Daoy (cell line): ENCODE measurements at regions not wholly inside any gene's neighbourhood (a gene's known extent, or its start where the extent isn't known, plus 50 kb on each side); places are given as distances from the start of the nearest gene placed in this dataset.
"Not testable (repeated sequence)": the region's sequence is repeated elsewhere in the genome, so short reads cannot be mapped to it uniquely, and the experiment has no call there.

ENCODE experiments used
- DNase-seq: peaks from one replicate; pipeline ENCODE4 v3.0.0-alpha.2; 2015; ENCODE audit warnings: low read depth

GRCh38 chr14:89493877-89494634 is 77.0 kb upstream of the FOXN3 start:
- DNase-seq, result no peak

GRCh38 chr14:89493406-89493805 is 76.4 kb upstream of the FOXN3 start:
- no peak for DNase-seq

DNA sequence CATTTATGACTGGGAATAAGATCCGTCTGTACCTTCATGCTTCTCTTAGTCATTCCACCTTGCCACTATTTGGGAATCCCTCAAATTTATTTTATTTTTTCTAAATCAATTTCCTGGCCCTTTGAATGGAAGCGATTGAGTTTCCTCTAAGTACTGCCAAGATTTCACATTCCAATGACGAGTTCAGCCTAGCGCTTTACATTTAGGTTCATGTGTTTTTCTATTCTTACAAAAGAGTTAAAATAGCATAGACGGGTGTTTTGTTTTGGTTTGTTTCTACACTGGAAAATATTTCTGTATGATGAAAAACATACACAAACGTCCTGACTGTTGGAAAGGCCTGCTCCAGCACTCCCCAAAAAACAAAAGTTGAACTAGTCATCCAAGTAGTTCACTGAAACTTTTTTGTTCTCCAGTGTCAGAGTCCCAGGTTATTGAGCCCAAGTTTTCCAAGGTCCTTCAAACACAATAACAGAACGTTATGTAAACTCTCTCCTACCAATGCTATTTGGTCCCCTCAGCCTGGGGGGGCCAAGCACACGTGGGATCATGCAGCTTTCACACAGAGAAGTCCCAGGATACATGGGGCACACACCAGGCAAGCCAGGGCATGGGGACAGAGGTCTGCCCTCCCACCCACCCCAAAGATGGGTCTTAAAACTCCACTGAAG is 74.8 kb upstream of the FOXN3 start:
- no peak for DNase-seq

- no peak for DNase-seq
These were observed 73.4 kb upstream of the FOXN3 start for GRCh38 chr14:89490466-89490865.

DNA sequence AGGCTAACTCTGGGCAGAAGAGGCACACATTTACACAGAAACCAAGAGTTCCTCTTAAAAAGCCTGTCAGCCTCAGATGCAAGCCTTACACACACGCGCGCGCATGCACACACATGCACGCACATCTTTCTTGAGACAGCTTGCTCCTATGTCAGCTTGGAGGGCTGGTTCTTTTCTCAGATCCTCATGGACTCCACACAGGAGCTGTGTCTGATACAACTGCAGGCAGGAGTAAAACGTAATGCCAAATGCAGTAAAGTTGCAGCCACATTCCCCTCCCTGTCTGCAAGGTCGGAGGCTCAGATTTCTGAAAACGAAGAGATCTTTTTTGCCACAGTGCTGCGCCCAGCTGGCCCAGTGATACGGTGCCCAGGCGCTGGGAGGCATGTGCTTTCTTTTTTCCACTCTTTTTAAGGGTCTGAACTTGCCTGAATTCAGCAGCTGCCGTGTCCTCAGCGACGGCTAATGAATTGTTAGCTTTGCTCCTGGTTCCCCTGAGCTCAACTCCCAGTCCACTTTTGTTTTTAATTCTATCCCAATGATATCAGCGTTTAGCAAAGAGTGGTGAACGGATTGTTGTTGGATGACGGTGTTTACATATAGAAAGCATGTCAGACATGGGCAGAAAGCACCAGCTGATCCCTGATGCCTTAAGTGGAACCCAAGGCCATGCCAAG is 72.9 kb upstream of the FOXN3 start:
- no peak for DNase-seq

- no peak for DNase-seq
These were observed 69.9 kb upstream of the FOXN3 start for GRCh38 chr14:89486961-89487360.

GRCh38 chr14:89486505-89486904 is 69.5 kb upstream of the FOXN3 start:
- no peak for DNase-seq

- no peak for DNase-seq
These were observed 68.2 kb upstream of the FOXN3 start for GRCh38 chr14:89485264-89485663.

DNA sequence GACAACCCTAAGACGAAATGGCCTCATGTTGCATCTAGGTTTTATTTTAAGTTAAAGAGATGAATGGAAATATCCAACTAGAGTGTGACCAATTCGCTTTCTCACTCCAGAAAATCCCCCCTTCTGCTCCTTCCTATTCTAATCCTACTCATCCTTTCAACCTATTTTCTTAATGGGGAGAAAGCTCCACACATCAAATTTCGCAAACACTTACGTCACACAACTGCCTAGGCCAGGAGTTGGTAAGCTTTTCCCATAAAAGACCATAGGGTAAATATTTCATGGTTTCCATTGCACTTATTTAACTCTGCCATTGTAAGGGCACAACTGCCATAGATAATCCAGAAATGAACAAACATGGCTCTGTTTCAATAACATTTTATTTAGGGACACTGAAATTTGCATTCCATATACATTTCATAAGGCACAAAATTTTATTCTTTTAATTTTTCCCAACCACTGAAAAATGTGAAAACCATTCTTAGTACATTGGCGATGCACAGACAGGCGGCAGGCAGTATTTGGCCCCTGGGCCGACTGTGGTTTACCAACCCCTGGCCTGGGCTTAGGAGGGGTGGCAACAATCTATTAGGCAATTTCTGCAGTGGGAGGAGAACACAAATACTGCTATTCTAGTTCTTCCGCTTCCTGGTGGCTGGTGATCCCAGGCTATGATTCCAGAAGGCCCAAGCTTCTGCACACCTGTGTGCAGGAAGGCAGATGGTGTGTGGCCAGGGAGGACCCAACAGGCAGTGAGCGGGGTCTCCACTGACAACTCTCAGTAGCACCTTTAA is 67.2 kb upstream of the FOXN3 start:
- no peak for DNase-seq

GRCh38 chr14:89481196-89481595 is 64.2 kb upstream of the FOXN3 start:
- DNase-seq, result no peak

- no peak for DNase-seq
These were observed 63.2 kb upstream of the FOXN3 start for GRCh38 chr14:89480278-89480677.

DNA sequence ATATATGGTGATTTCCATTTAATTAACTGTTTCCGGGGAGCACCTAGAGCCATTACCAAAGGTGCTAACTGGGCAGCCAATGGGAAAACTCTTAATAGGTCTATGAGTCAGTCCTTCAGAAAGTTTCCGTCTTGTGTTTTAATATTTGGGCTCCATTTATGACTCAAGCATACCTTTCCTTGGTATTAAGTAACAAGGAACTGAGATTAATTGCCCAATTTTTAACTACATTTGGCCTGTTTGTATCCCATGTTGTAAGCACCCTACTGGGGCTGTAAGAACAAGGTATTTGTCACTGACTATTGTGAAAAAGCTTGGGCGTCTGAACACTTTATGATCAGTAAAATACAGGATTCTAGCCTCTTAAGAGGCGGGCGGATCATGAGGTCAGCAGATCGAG is 62.8 kb upstream of the FOXN3 start:
- no peak for DNase-seq

- no peak for DNase-seq
These were observed 60.4 kb upstream of the FOXN3 start for GRCh38 chr14:89477391-89477790.

DNA sequence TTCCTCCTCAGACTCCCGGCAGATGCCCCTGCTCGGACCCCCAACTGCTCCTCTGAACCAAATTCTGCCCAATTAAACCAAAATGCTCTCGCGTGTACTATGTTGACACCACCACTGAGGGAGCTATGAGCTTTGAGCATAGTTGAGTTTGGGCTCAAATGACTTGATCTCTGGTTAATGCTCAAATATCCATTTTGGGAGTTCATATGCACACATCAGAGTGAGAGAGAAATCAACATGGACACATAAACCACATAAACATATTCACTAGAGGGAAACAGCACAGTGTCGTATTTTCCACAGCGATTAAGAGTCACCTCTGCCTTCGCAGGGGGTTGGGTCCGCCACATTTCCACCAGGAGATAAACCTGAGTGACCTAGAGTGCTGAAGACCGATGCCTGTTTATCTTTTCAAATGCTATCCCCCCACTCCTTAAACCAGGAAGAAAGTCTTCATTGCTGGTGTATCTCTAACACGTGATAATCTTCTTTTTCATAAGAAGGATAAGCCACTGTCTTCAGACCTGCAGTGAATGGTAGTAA is 59.4 kb upstream of the FOXN3 start:
- DNase-seq, result no peak

GRCh38 chr14:89474464-89474863 is 57.4 kb upstream of the FOXN3 start:
- no peak for DNase-seq

DNA sequence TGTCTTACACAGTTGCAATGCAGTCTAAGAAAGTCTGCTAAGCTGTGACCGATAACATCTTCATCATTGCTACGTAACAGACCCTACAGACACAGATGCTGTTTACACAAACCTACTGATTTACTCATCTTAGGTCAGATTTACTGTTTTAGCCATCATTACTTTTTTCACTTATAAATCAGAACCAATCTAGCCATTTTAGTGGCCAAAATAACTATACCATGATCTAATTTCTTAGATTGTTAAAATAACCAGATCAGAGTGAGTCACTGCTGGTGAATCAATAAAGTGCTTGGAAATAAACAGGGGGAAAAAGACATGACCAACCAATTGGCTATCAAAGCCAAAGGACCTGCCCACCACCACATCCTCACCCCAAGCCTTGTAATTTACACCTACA is 57.0 kb upstream of the FOXN3 start:
- no peak for DNase-seq

GRCh38 chr14:89473569-89473968 is 56.5 kb upstream of the FOXN3 start:
- DNase-seq, result no peak

GRCh38 chr14:89470401-89470800 is 53.4 kb upstream of the FOXN3 start:
- no peak for DNase-seq

DNA sequence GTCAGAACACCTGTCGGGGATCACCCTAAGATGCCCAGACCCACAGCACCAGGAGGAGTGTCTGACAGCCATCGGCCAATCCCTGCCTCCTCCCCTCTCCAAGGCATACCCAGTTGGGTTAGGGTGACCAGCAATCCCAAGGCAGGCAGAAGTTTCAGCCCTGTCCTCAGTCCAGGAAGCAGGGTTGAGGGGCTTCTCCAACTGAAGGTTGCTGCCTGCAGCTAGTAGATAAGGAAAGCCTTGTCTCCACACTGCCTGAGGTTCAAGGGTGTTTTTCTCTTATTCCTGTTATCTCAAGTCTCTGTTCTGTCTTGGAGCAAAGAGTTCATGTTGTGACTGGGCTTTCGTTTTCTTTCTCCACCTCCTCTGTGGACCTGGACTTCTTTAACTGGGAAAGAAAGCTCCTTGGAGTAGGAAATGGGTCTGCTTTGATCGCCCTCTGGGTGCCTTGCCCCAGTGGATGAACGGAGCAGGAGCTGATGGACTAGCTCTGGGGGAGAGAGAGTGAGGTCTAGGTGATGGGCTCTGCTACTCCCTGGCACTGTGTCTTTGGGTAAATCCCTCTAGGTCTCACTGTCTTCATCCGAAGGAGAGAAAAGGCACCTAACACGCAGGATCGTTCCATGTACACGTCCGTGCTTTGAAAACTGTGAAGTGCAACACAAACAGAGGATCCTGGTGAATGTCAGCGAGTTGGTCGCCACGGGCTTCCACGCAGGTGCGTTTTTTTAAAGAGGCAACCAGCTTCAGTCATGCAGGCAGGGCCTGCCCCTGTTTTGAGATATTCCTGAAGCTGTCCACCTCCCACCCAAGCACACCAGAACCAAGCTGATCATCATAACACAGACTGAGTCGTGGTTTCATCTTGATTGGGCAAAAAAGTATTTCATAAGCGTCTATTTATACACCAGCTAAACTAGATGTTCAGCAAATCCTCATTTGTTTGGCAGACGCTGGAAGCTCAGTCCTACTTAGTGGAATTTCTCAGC is 52.5 kb upstream of the FOXN3 start:
- DNase-seq, result no peak

DNA sequence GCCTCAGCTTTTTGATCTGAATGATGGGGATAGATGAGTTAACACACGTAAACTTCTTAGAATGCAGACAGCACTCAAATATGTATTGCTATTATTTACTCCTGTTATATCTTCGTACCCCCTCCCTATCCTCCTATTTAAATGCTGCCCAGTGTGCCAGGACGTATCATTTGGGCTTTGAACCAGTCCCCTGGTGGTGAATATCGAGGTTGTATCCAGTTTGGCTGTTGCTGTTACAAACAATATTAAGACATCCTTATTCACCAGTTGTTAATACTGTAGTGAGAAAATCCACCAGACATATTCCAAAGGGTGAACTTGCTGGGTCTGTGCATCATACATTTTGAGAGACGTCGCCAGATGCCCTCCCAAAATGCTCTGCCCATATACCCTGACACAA is 51.5 kb upstream of the FOXN3 start:
- no peak for DNase-seq

- not testable (repeated sequence) for DNase-seq
These were observed 51.0 kb upstream of the FOXN3 start for GRCh38 chr14:89468030-89468429.
